ENCODE measurements at regions not wholly inside any gene's neighbourhood (a gene's known extent, or its start where the extent isn't known, plus 50 kb on each side); places are given as distances from the start of the nearest gene placed in this dataset.

GRCh38 chr4:107125496-107125895, 89.4 kb upstream of the DKK2 start:
- CTCF ChIA-PET: no interaction called here
- no peak overlapping the region for H3K4me3 ChIP-seq (replicated peaks in 1 of 2; ENCODE audit: low read depth in 1 of 2, low read length in 2 of 2)
- H2AFZ ChIP-seq (ENCODE audit: low read depth, low read length, poor library complexity, severe bottlenecking): no peak overlapping the region
- ATAC-seq: no peak
- RAD21 ChIA-PET (ENCODE audit: low non-redundant PET in 1 of 2, low total read pairs in 2 of 2, uncharacterized antibody in 2 of 2, unreplicated experiment in 2 of 2): no interaction called here
- POLR2A ChIA-PET: no interaction called here
- DNase-seq (ENCODE audit: low read depth, low spot score): no peak
- no peak overlapping the region for H3K9ac ChIP-seq (ENCODE audit: low read length)
- H3K9me2 ChIP-seq (ENCODE audit: insufficient read depth): no peaks in the 10 kb centered on the region
- H4K20me1 ChIP-seq (ENCODE audit: insufficient read depth): no peaks in the 10 kb centered on the region
- H3K36me3 ChIP-seq (ENCODE audit: control insufficient read depth in 1 of 2, insufficient read depth in 2 of 2, low read length in 2 of 2): no peaks in the 10 kb centered on the region
- intact Hi-C loops (cut with micrococcal nuclease): no loop called here
- no peak overlapping the region for H3K4me2 ChIP-seq (ENCODE audit: low read length)
- H3K27ac ChIP-seq (ENCODE audit: low read depth, low read length): no peak overlapping the region
- BruUV-seq (replicated peaks): no TSS peak
- H3K4me1 ChIP-seq (ENCODE audit: control insufficient read depth in 1 of 2, insufficient read depth in 2 of 2, low read length in 2 of 2): no peaks in the 10 kb centered on the region
- H3K79me2 ChIP-seq (ENCODE audit: insufficient read depth, low read length): no peaks in the 10 kb centered on the region
- H3K27me3 ChIP-seq (ENCODE audit: insufficient read depth, low read length): no peaks in the 10 kb centered on the region
- TF ChIP-seq YY1 (IDR thresholded peaks at IDR 0.05; ENCODE audit: extremely low read depth, insufficient replicate concordance, low read depth, low read length): no peak
- TF ChIP-seq CEBPB (IDR thresholded peaks at IDR 0.05; ENCODE audit: low read depth): no peak
- TF ChIP-seq JUND (IDR thresholded peaks at IDR 0.05): no peak
- no peaks in the 10 kb centered on the region for H3K9me3 ChIP-seq (ENCODE audit: control insufficient read depth in 1 of 2, insufficient read depth in 1 of 2, low read depth in 1 of 2, low read length in 2 of 2)

GRCh38 chr4:107122736-107123135, 86.6 kb upstream of the DKK2 start:
- H3K27me3 ChIP-seq (ENCODE audit: insufficient read depth, low read length): no peaks in the 10 kb centered on the region
- intact Hi-C loops (cut with micrococcal nuclease): no loop called here
- H3K36me3 ChIP-seq (ENCODE audit: control insufficient read depth in 1 of 2, insufficient read depth in 2 of 2, low read length in 2 of 2): no peaks in the 10 kb centered on the region
- no peaks in the 10 kb centered on the region for H3K9me3 ChIP-seq (ENCODE audit: control insufficient read depth in 1 of 2, insufficient read depth in 1 of 2, low read depth in 1 of 2, low read length in 2 of 2)
- ATAC-seq: no peak
- POLR2A ChIA-PET: no interaction called here
- TF ChIP-seq POLR2A (IDR thresholded peaks at IDR 0.05; ENCODE audit: borderline replicate concordance, extremely low read depth, insufficient read depth, insufficient read length): no peak
- TF ChIP-seq ATF3 (IDR thresholded peaks at IDR 0.05): no peak
- TF ChIP-seq SRF (IDR thresholded peaks at IDR 0.05; ENCODE audit: low read depth): no peak
- no peak for TF ChIP-seq POLR2AphosphoS5 (IDR thresholded peaks at IDR 0.05; ENCODE audit: low read depth, low read length)
- no peak for TF ChIP-seq ELF1 (IDR thresholded peaks at IDR 0.05; ENCODE audit: borderline replicate concordance, low read depth)
- no peak for TF ChIP-seq RAD21 (IDR thresholded peaks at IDR 0.05; ENCODE audit: low read depth)
- TF ChIP-seq ZNF274 (IDR thresholded peaks at IDR 0.05; ENCODE audit: low read depth, low read length): no peak
- no peak overlapping the region for H3K4me3 ChIP-seq (replicated peaks in 1 of 2; ENCODE audit: low read depth in 1 of 2, low read length in 2 of 2)
- DNase-seq (ENCODE audit: low read depth, low spot score): no peak
- H2AFZ ChIP-seq (ENCODE audit: low read depth, low read length, poor library complexity, severe bottlenecking): no peak overlapping the region
- H3K79me2 ChIP-seq (ENCODE audit: insufficient read depth, low read length): no peaks in the 10 kb centered on the region
- H3K9me2 ChIP-seq (ENCODE audit: insufficient read depth): no peaks in the 10 kb centered on the region
- no peak overlapping the region for H3K9ac ChIP-seq (ENCODE audit: low read length)
- RAD21 ChIA-PET (ENCODE audit: low non-redundant PET in 1 of 2, low total read pairs in 2 of 2, uncharacterized antibody in 2 of 2, unreplicated experiment in 2 of 2): no interaction called here
- H4K20me1 ChIP-seq (ENCODE audit: insufficient read depth): no peaks in the 10 kb centered on the region
- no peaks in the 10 kb centered on the region for H3K4me1 ChIP-seq (ENCODE audit: control insufficient read depth in 1 of 2, insufficient read depth in 2 of 2, low read length in 2 of 2)
- H3K27ac ChIP-seq (ENCODE audit: low read depth, low read length): no peak overlapping the region
- CTCF ChIA-PET: no interaction called here
- BruUV-seq (replicated peaks): no TSS peak
- no peak overlapping the region for H3K4me2 ChIP-seq (ENCODE audit: low read length)
